GM12874 (cell line): ENCODE measurements at regions not wholly inside any gene's neighbourhood (a gene's known extent, or its start where the extent isn't known, plus 50 kb on each side); places are given as distances from the start of the nearest gene placed in this dataset.

ENCODE experiments used
- CTCF ChIP-seq: IDR thresholded peaks from 2 replicates; pipeline ENCODE4 v1.5.1; 2011; ENCODE audit warnings: low read depth, mild to moderate bottlenecking, control low read depth, low read length, moderate library complexity; ENCODE audit not compliant: insufficient read depth

- no peak for TF ChIP-seq CTCF
Measured at GRCh38 chr12:97941686-97942354, 479.2 kb downstream of the RMST start.

GRCh38 chr12:97943359-97943758 is 480.8 kb downstream of the RMST start:
- TF ChIP-seq CTCF: no peak

- no peak for TF ChIP-seq CTCF
Measured at GRCh38 chr12:97944576-97944975, 482.0 kb downstream of the RMST start.

GRCh38 chr12:97946701-97947100 is 484.1 kb downstream of the RMST start:
- no peak for TF ChIP-seq CTCF

GRCh38 chr12:97948591-97948990 is 486.0 kb downstream of the RMST start:
- no peak for TF ChIP-seq CTCF

- no peak for TF ChIP-seq CTCF
Measured at GRCh38 chr12:97951239-97951638, 488.6 kb downstream of the RMST start.

- TF ChIP-seq CTCF: no peak
Measured at GRCh38 chr12:97951717-97952116, 489.1 kb downstream of the RMST start.
